ENCODE measurements at regions not wholly inside any gene's neighbourhood (a gene's known extent, or its start where the extent isn't known, plus 50 kb on each side); places are given as distances from the start of the nearest gene placed in this dataset.

GRCh38 chr7:88358881-88359280, 52.2 kb upstream of the STEAP4 start:
- H3K4me3 ChIP-seq (ENCODE audit: low read depth, low read length), result no peak overlapping the region
- H3K27me3 ChIP-seq (ENCODE audit: control insufficient read depth, insufficient read depth, low read length), result no peaks in the 10 kb centered on the region
- no peaks in the 10 kb centered on the region for H3K36me3 ChIP-seq (ENCODE audit: control insufficient read depth, insufficient read depth, low read length)
- peaks cover 4% of the 10 kb centered on the region; the same call in 1 of the 2 replicates for H3K9me3 ChIP-seq (ENCODE audit: control insufficient read depth, insufficient read depth, low read depth, low read length)
- no peak overlapping the region for H3K27ac ChIP-seq (ENCODE audit: low read depth, low read length)
- H3K9ac ChIP-seq (ENCODE audit: low read length), result no peak overlapping the region
- H3K4me1 ChIP-seq (ENCODE audit: control insufficient read depth, insufficient read depth, low read length), result peaks cover 3% of the 10 kb centered on the region; the same call in 1 of the 2 replicates

GRCh38 chr7:88358526-88358838, 51.8 kb upstream of the STEAP4 start:
- no peak overlapping the region for H3K4me3 ChIP-seq (ENCODE audit: low read depth, low read length)
- 0 out of 2 replicates have a peak, but pooled peaks cover 3% of the 10 kb centered on the region for H3K4me1 ChIP-seq (ENCODE audit: control insufficient read depth, insufficient read depth, low read length)
- no peak overlapping the region for H3K9ac ChIP-seq (ENCODE audit: low read length)
- no peaks in the 10 kb centered on the region for H3K27me3 ChIP-seq (ENCODE audit: control insufficient read depth, insufficient read depth, low read length)
- no peaks in the 10 kb centered on the region for H3K36me3 ChIP-seq (ENCODE audit: control insufficient read depth, insufficient read depth, low read length)
- H3K27ac ChIP-seq (ENCODE audit: low read depth, low read length), result no peak overlapping the region
- peaks cover 4% of the 10 kb centered on the region; the same call in 1 of the 2 replicates for H3K9me3 ChIP-seq (ENCODE audit: control insufficient read depth, insufficient read depth, low read depth, low read length)

- H3K27ac ChIP-seq (ENCODE audit: low read depth, low read length), result no peak overlapping the region
- no peaks in the 10 kb centered on the region for H3K27me3 ChIP-seq (ENCODE audit: control insufficient read depth, insufficient read depth, low read length)
- H3K4me1 ChIP-seq (ENCODE audit: control insufficient read depth, insufficient read depth, low read length), result 0 out of 2 replicates have a peak, but pooled peaks cover 3% of the 10 kb centered on the region
- H3K4me3 ChIP-seq (ENCODE audit: low read depth, low read length), result no peak overlapping the region
- H3K9ac ChIP-seq (ENCODE audit: low read length), result no peak overlapping the region
- H3K9me3 ChIP-seq (ENCODE audit: control insufficient read depth, insufficient read depth, low read depth, low read length), result peaks cover 4% of the 10 kb centered on the region; the same call in 1 of the 2 replicates
- H3K36me3 ChIP-seq (ENCODE audit: control insufficient read depth, insufficient read depth, low read length), result no peaks in the 10 kb centered on the region
Observed at GRCh38 chr7:88357781-88358525, 51.3 kb upstream of the STEAP4 start.

GRCh38 chr7:88357294-88357693, 50.6 kb upstream of the STEAP4 start:
- H3K27me3 ChIP-seq (ENCODE audit: control insufficient read depth, insufficient read depth, low read length), result no peaks in the 10 kb centered on the region
- H3K4me3 ChIP-seq (ENCODE audit: low read depth, low read length), result no peak overlapping the region
- 0 out of 2 replicates have a peak, but pooled peaks cover 3% of the 10 kb centered on the region for H3K4me1 ChIP-seq (ENCODE audit: control insufficient read depth, insufficient read depth, low read length)
- H3K9me3 ChIP-seq (ENCODE audit: control insufficient read depth, insufficient read depth, low read depth, low read length), result peaks cover 4% of the 10 kb centered on the region; the same call in 1 of the 2 replicates
- H3K9ac ChIP-seq (ENCODE audit: low read length), result no peak overlapping the region
- no peaks in the 10 kb centered on the region for H3K36me3 ChIP-seq (ENCODE audit: control insufficient read depth, insufficient read depth, low read length)
- H3K27ac ChIP-seq (ENCODE audit: low read depth, low read length), result no peak overlapping the region
